ENCODE measurements at regions not wholly inside any gene's neighbourhood (a gene's known extent, or its start where the extent isn't known, plus 50 kb on each side); places are given as distances from the start of the nearest gene placed in this dataset.

DNA sequence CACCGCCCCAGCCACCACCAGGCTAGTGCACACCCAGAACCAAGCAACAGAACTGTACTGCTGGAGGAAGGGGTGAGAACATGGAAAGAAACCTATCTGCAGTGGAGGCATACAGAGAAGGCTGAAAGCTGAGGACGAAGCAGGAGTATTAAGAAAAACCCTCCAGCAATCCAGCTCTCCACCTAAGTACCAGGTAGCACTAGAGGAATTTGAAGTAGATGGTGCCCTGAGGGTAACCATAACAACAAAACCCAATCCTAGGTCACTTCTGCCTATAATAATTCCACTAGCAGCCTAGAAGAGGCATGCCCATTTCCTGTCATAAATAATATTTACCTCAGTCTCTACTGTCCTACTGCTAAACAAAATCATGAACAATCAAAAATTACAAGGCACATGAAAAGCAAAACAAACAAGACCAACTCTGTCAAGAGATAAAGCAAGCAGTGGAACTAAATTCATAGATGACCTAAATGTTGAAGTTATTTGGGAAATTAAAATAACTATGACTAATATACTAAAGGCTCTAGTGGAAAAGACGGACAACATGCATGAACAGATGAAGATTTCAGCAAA, 51.1 kb downstream of the HYCC1 start:
- DNase-seq (ENCODE audit: low read depth), result peak; percentile 37

GRCh38 chr7:22958742-22959141, 55.2 kb downstream of the HYCC1 start:
- no peak for DNase-seq (ENCODE audit: low read depth)

GRCh38 chr7:22954251-22954650, 59.7 kb downstream of the HYCC1 start:
- DNase-seq (ENCODE audit: low read depth), result no peak

DNA sequence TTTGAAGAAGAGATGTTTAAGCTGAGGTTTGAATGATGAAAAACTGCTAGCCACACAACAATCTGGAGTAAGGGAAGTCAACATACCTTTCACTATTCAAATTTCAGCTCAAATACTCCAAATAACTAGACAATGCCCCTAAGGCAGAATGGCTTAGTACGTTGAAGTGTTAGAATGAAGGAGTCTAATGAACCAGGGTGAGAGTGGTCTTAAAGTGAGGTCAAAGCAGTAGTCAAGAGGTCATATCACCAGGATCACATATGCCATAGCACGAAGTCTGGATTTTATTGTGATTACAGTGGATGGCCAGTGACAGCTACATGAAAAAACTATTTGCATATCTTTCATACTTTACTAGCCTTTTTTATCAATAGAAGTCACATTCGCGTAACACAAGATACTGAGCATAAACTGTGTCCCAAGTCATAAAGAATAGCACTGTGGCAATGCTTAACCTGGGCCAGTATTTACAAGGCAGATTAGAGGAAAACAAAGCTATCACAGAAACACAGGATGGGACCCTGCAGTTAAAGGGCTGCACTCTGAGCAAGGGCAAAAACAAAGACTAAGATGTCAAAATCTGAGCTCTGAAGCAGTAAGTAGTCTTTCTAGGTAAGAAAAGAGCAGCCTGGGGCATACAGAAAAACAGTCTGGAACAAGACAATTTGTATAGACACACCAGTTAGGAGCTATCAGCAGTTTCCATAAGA, 61.5 kb downstream of the HYCC1 start:
- DNase-seq (ENCODE audit: low read depth), result no peak

DNA sequence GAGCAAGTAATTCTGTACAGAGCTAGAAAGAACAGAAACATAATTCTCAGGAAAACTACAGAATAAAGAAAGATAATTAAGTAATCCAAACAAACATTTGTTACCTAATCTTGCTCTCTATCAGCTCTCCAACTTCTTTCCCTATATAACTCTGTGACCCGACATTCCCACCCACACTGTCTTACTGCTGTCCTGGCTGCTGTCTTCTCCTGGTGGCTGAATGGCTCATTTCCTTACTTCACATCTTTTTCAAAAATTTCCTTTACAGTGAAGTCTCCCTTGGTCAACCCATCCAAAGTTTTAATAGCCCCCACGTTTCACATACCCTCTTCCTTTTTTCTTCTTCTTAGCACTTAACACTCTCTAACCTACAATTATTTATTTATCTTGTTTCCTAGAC, 64.0 kb downstream of the HYCC1 start:
- DNase-seq (ENCODE audit: low read depth), result no peak

- DNase-seq (ENCODE audit: low read depth), result no peak
These were observed 64.7 kb downstream of the HYCC1 start for GRCh38 chr7:22949221-22949620.

DNA sequence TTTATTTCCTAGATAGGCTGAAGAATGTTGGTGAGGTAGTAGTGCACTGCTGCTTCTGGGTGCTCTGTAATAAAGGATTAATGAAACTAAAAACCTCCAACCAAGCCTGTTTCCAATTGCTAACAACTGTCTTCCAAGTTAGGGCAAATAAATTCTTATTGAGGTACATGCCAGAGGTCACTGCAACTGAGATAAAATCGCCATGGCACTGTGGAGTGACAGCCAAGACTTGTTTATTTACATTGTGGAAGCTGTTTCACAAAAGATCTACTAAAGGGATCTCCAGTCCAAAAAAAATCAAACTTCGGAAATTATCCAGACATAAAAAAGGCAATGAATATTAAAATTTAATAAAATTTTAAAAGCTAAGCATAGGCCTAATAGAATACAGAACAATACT, 65.2 kb downstream of the HYCC1 start:
- DNase-seq (ENCODE audit: low read depth), result no peak

DNA sequence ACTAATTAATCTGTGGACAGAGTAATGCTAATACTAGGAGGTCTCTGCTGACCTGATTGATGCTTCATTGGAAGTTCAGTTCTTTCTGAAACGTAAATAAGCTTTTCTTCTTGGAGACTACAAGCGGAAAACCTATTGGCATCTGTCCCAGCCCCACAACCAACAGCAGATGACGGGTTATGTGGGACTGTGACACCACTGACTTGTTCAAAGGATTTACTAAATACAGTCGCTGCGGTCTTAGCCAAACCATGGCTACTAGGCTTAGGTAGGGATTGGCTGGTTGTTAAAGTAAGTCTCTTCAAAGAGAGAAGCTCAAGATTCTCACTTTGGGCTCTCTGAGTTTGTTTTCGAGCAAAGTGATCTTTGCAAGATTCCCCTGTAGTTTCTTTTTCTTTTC, 68.3 kb downstream of the HYCC1 start:
- peak; percentile 37 for DNase-seq (ENCODE audit: low read depth)

GRCh38 chr7:22944510-22944909, 69.4 kb downstream of the HYCC1 start:
- no peak for DNase-seq (ENCODE audit: low read depth)

GRCh38 chr7:22944022-22944421, 69.9 kb downstream of the HYCC1 start:
- peak; percentile 55 for DNase-seq (ENCODE audit: low read depth)

GRCh38 chr7:22942191-22942590, 71.7 kb downstream of the HYCC1 start:
- DNase-seq (ENCODE audit: low read depth), result peak; percentile 63

DNA sequence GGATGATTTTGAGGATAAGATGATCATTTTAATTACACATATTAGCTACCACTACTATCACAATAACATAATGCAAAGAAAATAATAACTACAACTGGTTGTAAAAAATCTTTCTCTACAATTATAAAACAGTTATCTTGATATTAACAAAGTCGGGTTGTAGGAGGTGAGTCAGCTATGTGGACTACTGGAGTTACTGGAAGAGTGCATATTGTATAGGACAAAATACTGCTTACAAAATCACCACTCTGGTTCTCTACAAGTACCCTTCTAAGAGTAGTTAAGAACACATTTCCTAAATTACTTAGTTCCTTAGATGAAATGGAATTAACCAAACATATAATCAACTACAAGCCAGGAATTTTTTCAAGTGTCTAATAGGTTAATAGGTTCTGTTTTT, 74.1 kb downstream of the HYCC1 start:
- no peak for DNase-seq (ENCODE audit: low read depth)

- no peak for DNase-seq (ENCODE audit: low read depth)
These were observed 76.0 kb downstream of the HYCC1 start for GRCh38 chr7:22937946-22938345.

- DNase-seq (ENCODE audit: low read depth), result no peak
These were observed 77.7 kb downstream of the HYCC1 start for GRCh38 chr7:22936246-22936645.

- peak; percentile 66 for DNase-seq (ENCODE audit: low read depth)
These were observed 78.7 kb downstream of the HYCC1 start for GRCh38 chr7:22935269-22935668.

DNA sequence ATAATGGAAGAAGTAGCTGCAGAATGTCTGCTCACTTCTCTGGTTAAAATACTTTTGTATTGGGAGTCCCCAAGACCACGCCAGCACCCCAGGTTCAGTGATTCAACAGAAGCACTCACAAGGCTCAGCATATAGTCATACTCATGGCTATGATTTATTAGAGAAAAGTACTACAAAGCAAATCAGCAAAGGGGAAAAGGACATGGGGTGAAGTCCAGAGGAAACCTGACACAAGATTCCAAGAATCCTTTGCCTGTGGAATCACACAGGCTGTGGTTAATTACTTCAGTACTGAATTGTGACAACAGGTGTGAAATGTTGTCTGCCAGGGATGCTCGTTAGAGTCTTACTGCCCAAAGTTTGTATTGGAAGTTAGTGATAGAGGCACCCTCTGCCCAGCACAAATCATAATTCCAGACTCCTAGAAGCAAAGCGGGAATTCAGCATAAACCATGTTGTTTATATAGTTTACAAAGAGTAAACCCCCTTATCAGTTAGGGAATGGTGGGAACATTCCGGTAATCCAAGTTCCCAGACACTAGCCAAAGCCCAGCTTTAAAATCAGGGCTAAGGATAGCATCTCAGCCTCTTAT, 79.4 kb downstream of the HYCC1 start:
- DNase-seq (ENCODE audit: low read depth), result peak; percentile 94

GRCh38 chr7:22934023-22934422, 79.9 kb downstream of the HYCC1 start:
- DNase-seq (ENCODE audit: low read depth), result no peak

- no peak for DNase-seq (ENCODE audit: low read depth)
These were observed 81.0 kb downstream of the HYCC1 start for GRCh38 chr7:22932896-22933295.

DNA sequence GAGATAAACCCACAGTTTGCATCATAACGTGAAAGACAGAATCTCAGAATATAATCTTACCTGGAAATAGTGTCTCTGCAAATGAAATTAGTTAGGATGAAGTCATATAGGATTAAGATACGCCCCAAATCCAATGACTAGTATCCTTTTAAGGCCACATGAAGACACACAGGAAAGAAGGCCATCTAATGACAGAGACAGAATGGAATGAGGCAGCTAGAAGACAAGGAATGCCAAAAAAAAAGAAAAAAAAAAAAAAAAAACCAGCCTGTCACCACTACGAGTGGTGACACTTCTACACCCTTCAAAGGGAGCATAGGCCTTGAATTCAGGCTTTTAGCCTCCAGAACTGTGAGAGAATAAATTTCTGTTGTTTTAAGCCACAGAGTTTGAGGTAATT, 82.9 kb downstream of the HYCC1 start:
- DNase-seq (ENCODE audit: low read depth), result no peak

DNA sequence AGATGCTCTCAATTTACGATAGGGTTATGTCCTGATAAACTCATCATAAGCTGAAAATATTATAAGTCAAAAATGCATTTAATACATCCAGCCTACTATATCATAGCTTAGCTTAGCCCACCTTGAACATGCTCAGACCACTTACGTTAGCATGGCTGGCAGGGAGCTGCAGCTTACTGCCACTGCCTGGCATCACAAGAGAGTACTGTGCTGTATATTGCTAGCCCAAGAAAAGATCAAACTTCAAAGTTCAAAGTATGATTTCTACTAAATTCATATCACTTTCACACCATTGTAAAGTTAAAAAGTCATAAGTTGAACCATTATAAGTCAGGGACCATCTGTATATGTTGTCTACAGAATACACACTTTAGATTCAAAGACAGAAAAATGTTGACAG, 91.6 kb downstream of the HYCC1 start:
- DNase-seq (ENCODE audit: low read depth), result no peak

DNA sequence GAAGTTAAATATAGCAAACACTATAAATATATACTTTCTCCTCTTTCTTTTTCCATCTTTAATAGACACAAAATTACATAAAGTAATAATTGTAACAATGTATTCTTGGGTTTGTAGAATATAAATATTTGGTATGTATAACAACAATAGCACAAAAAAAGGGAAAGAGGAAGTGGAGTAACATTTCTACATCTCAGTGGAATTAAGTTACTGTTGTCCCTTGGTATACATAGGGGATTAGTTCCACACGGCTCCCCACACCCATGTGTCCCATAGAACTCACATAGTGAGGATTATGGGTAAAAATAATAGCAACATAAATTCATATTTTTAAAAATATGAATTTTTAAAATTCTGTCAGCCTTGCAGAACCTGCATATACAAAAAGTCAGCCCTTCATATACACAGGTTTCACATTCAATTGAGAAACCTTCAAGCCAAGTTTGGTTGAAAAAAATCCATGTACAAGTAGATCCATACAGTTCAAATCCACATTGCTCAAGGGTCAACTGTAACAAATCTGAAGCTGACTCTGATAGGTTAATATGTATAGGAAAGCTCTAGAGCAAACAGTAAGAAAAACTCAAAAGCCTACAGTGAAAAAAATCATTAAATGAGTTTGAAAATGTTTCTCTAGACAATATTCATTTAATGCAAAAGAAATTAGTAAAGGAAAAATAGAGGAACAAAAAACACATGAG, 92.4 kb downstream of the HYCC1 start:
- DNase-seq (ENCODE audit: low read depth), result no peak

- DNase-seq (ENCODE audit: low read depth), result peak; percentile 41
These were observed 93.3 kb downstream of the HYCC1 start for GRCh38 chr7:22920672-22921071.

Data from myocyte (in vitro differentiated cells).